ENCODE measurements at regions not wholly inside any gene's neighbourhood (a gene's known extent, or its start where the extent isn't known, plus 50 kb on each side); places are given as distances from the start of the nearest gene placed in this dataset.
"Not testable (repeated sequence)": the region's sequence is repeated elsewhere in the genome, so short reads cannot be mapped to it uniquely, and the experiment has no call there.

GRCh38 chr9:96130970-96131369 lies 171.0 kb downstream of the HSD17B3 start:
- DNase-seq = no peak

- DNase-seq = no peak
Observed at GRCh38 chr9:96129747-96130146, 172.2 kb downstream of the HSD17B3 start.

GRCh38 chr9:96128880-96129279 lies 173.1 kb downstream of the HSD17B3 start:
- DNase-seq = no peak

- peak; percentile 34 for DNase-seq
Observed at GRCh38 chr9:96126321-96126881, 175.6 kb downstream of the HSD17B3 start.

DNA sequence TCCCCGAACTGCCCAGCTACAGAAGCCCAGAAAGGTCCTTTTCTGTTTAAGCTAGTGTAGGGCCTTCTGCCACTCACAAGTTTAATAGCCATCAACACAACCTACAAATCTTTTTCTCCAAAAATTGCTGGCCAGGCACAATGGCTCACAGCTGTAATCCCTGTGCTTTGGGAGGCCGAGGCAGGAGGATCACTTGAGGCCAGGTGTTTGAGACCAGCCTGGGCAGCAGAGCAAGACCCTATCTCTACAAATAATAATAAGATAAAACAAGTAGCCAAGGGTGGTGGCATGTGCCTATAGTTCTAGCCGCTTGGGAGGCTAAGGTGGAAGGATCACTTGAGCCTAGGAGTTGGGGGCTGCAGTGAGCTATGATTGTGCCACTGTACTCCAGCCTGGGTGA lies 176.4 kb downstream of the HSD17B3 start:
- peak; percentile 1 for DNase-seq

DNA sequence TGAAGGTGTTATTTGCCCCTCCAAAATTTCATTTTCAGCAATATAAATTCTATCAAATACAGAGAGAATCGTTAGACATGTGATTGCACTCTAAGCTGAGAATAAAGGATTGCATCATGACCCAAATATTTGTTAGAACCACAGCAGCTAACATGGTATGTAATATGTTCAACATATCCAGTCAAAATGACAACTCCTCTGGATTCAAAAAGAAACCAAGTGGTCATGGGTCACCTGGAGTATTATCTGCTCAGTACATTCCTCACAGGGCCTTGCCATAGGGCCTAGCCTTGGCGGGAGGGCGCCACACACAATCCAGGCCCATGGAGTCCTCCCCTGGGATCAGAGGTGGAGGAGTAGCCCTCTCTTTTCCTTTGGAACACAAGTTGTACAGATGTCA lies 179.2 kb downstream of the HSD17B3 start:
- peak; percentile 11 for DNase-seq

DNA sequence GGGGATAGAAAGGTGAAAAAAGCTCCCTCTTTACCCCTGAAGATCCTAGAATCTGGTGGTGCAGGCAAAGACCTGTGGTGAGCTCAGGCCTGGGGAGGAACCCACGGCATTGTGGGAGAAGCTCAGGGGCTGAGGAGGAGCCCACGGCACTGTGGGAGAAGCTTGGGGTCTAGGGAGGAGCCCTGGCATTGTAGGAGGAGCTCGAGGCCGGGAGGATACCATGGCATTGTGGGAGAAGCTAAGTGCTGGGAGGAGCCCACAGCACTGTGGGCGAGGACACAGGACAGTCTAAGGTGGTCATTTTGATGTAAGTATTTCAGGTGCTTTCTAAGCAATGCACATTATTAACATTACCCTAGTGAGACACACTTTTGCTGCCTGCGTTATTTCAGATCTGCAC lies 179.7 kb downstream of the HSD17B3 start:
- DNase-seq = peak; percentile 5

- DNase-seq = peak; percentile 0
Observed at GRCh38 chr9:96121136-96121535, 180.8 kb downstream of the HSD17B3 start.

- DNase-seq = no peak
Observed at GRCh38 chr9:96117398-96118080, 184.4 kb downstream of the HSD17B3 start.

GRCh38 chr9:96116275-96117064 lies 185.5 kb downstream of the HSD17B3 start:
- no peak for DNase-seq

- DNase-seq = no peak
Observed at GRCh38 chr9:96115836-96116235, 186.1 kb downstream of the HSD17B3 start.

DNA sequence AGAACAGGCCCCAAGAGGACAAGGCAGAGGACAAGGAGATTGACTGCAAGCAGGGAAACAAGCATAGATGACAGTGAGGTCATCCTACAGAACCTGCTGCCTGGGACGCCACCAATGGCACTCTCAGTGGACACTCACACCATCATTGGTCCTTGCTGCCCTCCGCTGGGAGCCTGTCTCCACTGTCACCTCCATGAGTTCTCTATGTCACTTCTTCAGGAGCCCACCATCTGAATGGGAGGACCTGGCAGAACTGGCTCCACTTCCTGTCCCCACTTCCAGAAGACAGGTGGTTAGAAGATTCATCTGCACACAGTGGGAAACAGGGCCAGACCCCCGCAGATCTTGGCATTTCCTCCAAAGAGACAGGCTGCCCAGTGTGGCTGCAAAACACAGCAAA lies 188.9 kb downstream of the HSD17B3 start:
- peak; percentile 15 for DNase-seq

- peak; percentile 12 for DNase-seq
Observed at GRCh38 chr9:96109680-96110351, 192.2 kb downstream of the HSD17B3 start.

GRCh38 chr9:96108691-96109380 lies 193.1 kb downstream of the HSD17B3 start:
- peak; percentile 1 for DNase-seq

- peak; percentile 4 for DNase-seq
Observed at GRCh38 chr9:96107436-96107835, 194.5 kb downstream of the HSD17B3 start.

GRCh38 chr9:96100385-96101300 lies 201.3 kb downstream of the HSD17B3 start:
- DNase-seq = peak; percentile 35

DNA sequence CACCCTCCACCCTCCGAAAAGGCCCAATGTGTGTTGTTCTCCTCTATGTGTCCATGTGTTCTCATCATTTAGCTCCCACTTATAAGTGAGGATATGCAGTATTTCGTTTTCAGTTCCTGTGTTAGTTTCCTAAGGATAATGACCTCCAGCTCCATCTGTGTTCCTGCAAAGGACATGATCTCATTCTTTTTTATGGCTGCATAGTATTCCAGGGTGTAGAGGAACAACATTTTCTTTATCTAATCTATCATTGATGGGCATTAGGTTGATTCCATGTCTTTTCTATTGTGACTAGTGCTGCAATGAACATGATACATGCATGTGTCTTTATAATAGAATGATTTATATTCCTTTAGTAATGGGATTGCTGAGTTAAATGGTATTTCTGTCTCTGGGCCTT lies 211.3 kb downstream of the HSD17B3 start:
- not testable (repeated sequence) for DNase-seq

DNA sequence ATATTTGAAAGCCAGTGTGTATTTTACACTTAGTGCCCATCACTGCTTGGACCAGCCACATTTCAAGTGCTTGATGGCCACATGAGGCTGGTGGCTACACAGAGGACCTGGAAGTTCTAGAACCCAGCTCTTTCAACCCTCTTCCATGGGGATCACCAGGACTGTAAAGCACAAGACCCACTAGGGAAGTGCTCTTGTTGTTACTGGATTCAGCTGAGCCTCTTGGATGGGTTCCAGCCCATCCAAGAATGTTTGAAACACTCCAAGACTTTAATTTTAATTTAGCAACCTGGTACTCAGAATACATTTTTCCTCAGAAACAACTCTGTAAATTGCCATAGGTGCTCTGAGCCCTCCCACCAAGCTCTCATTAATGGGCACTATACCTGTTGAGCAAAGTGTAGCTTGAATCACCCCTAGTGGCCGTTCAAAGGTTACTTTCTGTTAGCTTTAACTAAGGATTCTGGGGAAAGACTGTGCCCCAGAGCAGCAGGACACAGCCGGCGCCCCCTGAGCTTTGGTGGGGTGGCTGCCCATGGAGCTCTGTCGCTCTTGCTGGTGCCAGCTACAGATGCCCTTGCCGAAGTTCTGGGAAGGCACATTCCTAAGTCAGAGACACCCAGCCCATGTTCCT lies 212.4 kb downstream of the HSD17B3 start:
- DNase-seq = no peak

DNA sequence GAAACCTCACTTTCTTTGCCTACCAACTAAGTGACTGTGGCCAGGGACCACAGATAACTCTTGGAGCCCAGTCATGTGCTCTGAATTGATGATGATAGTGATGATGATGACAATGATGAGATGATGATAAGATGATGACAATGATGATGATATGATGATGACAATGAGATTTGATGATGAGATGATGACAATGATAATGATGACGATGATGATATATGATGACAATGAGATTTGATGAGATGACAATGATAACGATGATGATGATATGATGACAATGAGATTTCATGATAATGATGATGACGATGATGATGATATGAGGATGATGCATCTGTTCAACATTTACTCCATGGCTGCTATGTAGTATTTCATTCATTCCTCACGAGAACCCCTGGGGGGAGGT lies 213.0 kb downstream of the ERCC6L2 start:
- DNase-seq = no peak

GRCh38 chr9:96087669-96088299 lies 212.3 kb downstream of the ERCC6L2 start:
- no peak for DNase-seq
